GM18858 (cell line): ENCODE measurements at regions not wholly inside any gene's neighbourhood (a gene's known extent, or its start where the extent isn't known, plus 50 kb on each side); places are given as distances from the start of the nearest gene placed in this dataset.

Experiments
- ATAC-seq: cut with Tn5 transposase; IDR thresholded peaks from one replicate; pipeline ENCODE4 v1.9.1; 2021; ENCODE audit not compliant: unreplicated experiment

- no peak for ATAC-seq
These were observed 1278.7 kb upstream of the USP15 start for GRCh38 chr12:60981473-60981872.

GRCh38 chr12:60992087-60992486, 1268.1 kb upstream of the USP15 start:
- ATAC-seq: no peak

- ATAC-seq: no peak
These were observed 1264.9 kb upstream of the USP15 start for GRCh38 chr12:60995256-60995825.

- ATAC-seq: no peak
These were observed 1262.3 kb upstream of the USP15 start for GRCh38 chr12:60997869-60998378.

GRCh38 chr12:61009192-61009591, 1251.0 kb upstream of the USP15 start:
- ATAC-seq: no peak

- ATAC-seq: no peak
These were observed 1248.3 kb upstream of the USP15 start for GRCh38 chr12:61011767-61012423.

GRCh38 chr12:61018571-61018970, 1241.6 kb upstream of the USP15 start:
- ATAC-seq: peak; percentile 83

- ATAC-seq: no peak
These were observed 1237.0 kb upstream of the USP15 start for GRCh38 chr12:61023231-61023630.

GRCh38 chr12:61029516-61029915, 1230.7 kb upstream of the USP15 start:
- ATAC-seq: no peak

- ATAC-seq: no peak
These were observed 1222.4 kb upstream of the USP15 start for GRCh38 chr12:61037792-61038191.

GRCh38 chr12:61043838-61044237, 1216.4 kb upstream of the USP15 start:
- no peak for ATAC-seq

- ATAC-seq: no peak
These were observed 1215.4 kb upstream of the USP15 start for GRCh38 chr12:61044766-61045165.

- no peak for ATAC-seq
These were observed 1189.4 kb upstream of the USP15 start for GRCh38 chr12:61070640-61071414.

- ATAC-seq: no peak
These were observed 1187.5 kb upstream of the USP15 start for GRCh38 chr12:61072717-61073116.

GRCh38 chr12:61095111-61095510, 1165.1 kb upstream of the USP15 start:
- ATAC-seq: no peak

- no peak for ATAC-seq
These were observed 1162.1 kb upstream of the USP15 start for GRCh38 chr12:61098031-61098580.

GRCh38 chr12:61107118-61107517, 1153.1 kb upstream of the USP15 start:
- ATAC-seq: no peak

GRCh38 chr12:61111218-61111617, 1149.0 kb upstream of the USP15 start:
- ATAC-seq: no peak

GRCh38 chr12:61137677-61138414, 1122.4 kb upstream of the USP15 start:
- ATAC-seq: no peak

- ATAC-seq: no peak
These were observed 1121.8 kb upstream of the USP15 start for GRCh38 chr12:61138415-61138759.

GRCh38 chr12:61161961-61162360, 1098.2 kb upstream of the USP15 start:
- no peak for ATAC-seq
